WTC11 (cell line): ENCODE measurements at regions not wholly inside any gene's neighbourhood (a gene's known extent, or its start where the extent isn't known, plus 50 kb on each side); places are given as distances from the start of the nearest gene placed in this dataset.

Experiments used
- ATAC-seq: fragments of 200-7000 bp; cut with Tn5 transposase; 2 replicates; pipeline ENCODE4 v1.10.0; 2021; ENCODE audit warnings: mild to moderate bottlenecking, moderate library complexity
- CTCF ChIA-PET: fragments of 300-600 bp; sonication (Branson Sonifier 250); formaldehyde crosslinking; loops from one replicate; lab custom pipeline; 2021; ENCODE audit warnings: antibody characterized with exemption; lab: Charles Lee
- POLR2A ChIA-PET: fragments of 350-600 bp; sonication (Branson Sonifier 250); formaldehyde crosslinking; loops from one replicate; lab custom pipeline; 2021; ENCODE audit warnings: antibody characterized with exemption; lab: Charles Lee
- DNase-seq: peaks from one replicate; pipeline ENCODE4 v3.0.0; 2021; ENCODE audit warnings: low spot score
- H3K27ac Mint-ChIP-seq: 2 replicates; pipeline ENCODE4 v1.8.0; 2021; ENCODE audit warnings: mixed read lengths
- H3K27me3 Mint-ChIP-seq: 2 replicates; pipeline ENCODE4 v1.8.0; 2021; ENCODE audit warnings: low read depth, mild to moderate bottlenecking, moderate library complexity, mixed read lengths
- H3K36me3 Mint-ChIP-seq: 2 replicates; pipeline ENCODE4 v1.8.0; 2021; ENCODE audit warnings: mixed read lengths
- H3K4me1 Mint-ChIP-seq: 2 replicates; pipeline ENCODE4 v1.8.0; 2022; ENCODE audit warnings: mixed read lengths
- H3K4me3 Mint-ChIP-seq: 2 replicates; pipeline ENCODE4 v1.8.0; 2021; ENCODE audit warnings: mild to moderate bottlenecking, moderate library complexity, mixed read lengths
- H3K9me3 Mint-ChIP-seq: 2 replicates; pipeline ENCODE4 v1.8.0; 2021; ENCODE audit warnings: mixed read lengths
- AR ChIP-seq: fragments of 250-450 bp; sonication (Bioruptor Pico); IDR thresholded peaks from 2 replicates; pipeline ENCODE4 v1.9.0; 2021; ENCODE audit warnings: mild to moderate bottlenecking
- CREM ChIP-seq: sonication (generic); formaldehyde crosslinking; IDR thresholded peaks from 2 replicates; pipeline ENCODE4 v1.8.1; 2022; ENCODE audit warnings: mild to moderate bottlenecking, missing genetic modification reagents, moderate library complexity
- E2F1 ChIP-seq: sonication (generic); formaldehyde crosslinking; IDR thresholded peaks from 2 replicates; pipeline ENCODE4 v1.8.0; 2022; ENCODE audit warnings: mild to moderate bottlenecking, missing genetic modification reagents
- ERG ChIP-seq: fragments of 250-450 bp; sonication (Bioruptor Pico); IDR thresholded peaks from 2 replicates; pipeline ENCODE4 v1.8.0; 2021; ENCODE audit warnings: mild to moderate bottlenecking
- ETV6 ChIP-seq: sonication (generic); formaldehyde crosslinking; IDR thresholded peaks from 2 replicates; pipeline ENCODE4 v1.8.1; 2022; ENCODE audit warnings: mild to moderate bottlenecking, missing genetic modification reagents
- FOXP1 ChIP-seq: sonication (generic); formaldehyde crosslinking; IDR thresholded peaks from 2 replicates; pipeline ENCODE4 v1.8.0; 2022; ENCODE audit warnings: missing genetic modification reagents, mild to moderate bottlenecking, moderate library complexity, borderline replicate concordance
- FOXP4 ChIP-seq: sonication (generic); formaldehyde crosslinking; IDR thresholded peaks from 2 replicates; pipeline ENCODE4 v1.8.0; 2022; ENCODE audit warnings: mild to moderate bottlenecking, missing genetic modification reagents
- GTF2I ChIP-seq: fragments of 250-450 bp; sonication (Bioruptor Pico); conservative IDR thresholded peaks from 2 replicates; pipeline ENCODE4 v1.4.0; 2021; ENCODE audit warnings: mild to moderate bottlenecking
- IRF2 ChIP-seq: sonication (generic); formaldehyde crosslinking; IDR thresholded peaks from 2 replicates; pipeline ENCODE4 v1.8.0; 2022; ENCODE audit warnings: low read depth, missing genetic modification reagents, borderline replicate concordance
- MAX ChIP-seq: sonication (generic); formaldehyde crosslinking; IDR thresholded peaks from 2 replicates; pipeline ENCODE4 v1.8.0; 2022; ENCODE audit warnings: mild to moderate bottlenecking, missing genetic modification reagents
- PRRX2 ChIP-seq: fragments of 250-450 bp; sonication (Bioruptor Pico); IDR thresholded peaks from 2 replicates; pipeline ENCODE4 v1.8.0; 2021; ENCODE audit warnings: mild to moderate bottlenecking
- RELA ChIP-seq: sonication (generic); formaldehyde crosslinking; IDR thresholded peaks from 2 replicates; pipeline ENCODE4 v1.8.1; 2022; ENCODE audit warnings: missing genetic modification reagents, mild to moderate bottlenecking, borderline replicate concordance
- TEAD4 ChIP-seq: sonication (generic); formaldehyde crosslinking; IDR thresholded peaks from 2 replicates; pipeline ENCODE4 v1.8.0; 2022; ENCODE audit warnings: mild to moderate bottlenecking, missing genetic modification reagents
- TP53 ChIP-seq: sonication (generic); formaldehyde crosslinking; IDR thresholded peaks from 2 replicates; pipeline ENCODE4 v1.8.1; 2023; ENCODE audit warnings: mild to moderate bottlenecking, missing genetic modification reagents
- ZBTB43 ChIP-seq: sonication (generic); formaldehyde crosslinking; IDR thresholded peaks from 2 replicates; pipeline ENCODE4 v1.8.1; 2023; ENCODE audit warnings: mild to moderate bottlenecking, missing genetic modification reagents
- ZNF138 ChIP-seq: sonication (generic); formaldehyde crosslinking; conservative IDR thresholded peaks from 2 replicates; pipeline ENCODE4 v1.8.1; 2022; ENCODE audit warnings: mild to moderate bottlenecking, moderate library complexity, missing genetic modification reagents
- ZNF219 ChIP-seq: sonication (generic); formaldehyde crosslinking; IDR thresholded peaks from 2 replicates; pipeline ENCODE4 v1.8.0; 2023; ENCODE audit warnings: missing genetic modification reagents, mild to moderate bottlenecking, borderline replicate concordance
- ZNF263 ChIP-seq: sonication (generic); formaldehyde crosslinking; IDR thresholded peaks from 2 replicates; pipeline ENCODE4 v1.8.1; 2022; ENCODE audit warnings: low read depth, mild to moderate bottlenecking, moderate library complexity, missing genetic modification reagents
- TF ChIP-seq, protein P1 (sequence below): sonication (generic); formaldehyde crosslinking; IDR thresholded peaks from 2 replicates; pipeline ENCODE4 v1.8.0; 2022; ENCODE audit warnings: mild to moderate bottlenecking, missing genetic modification reagents

DNA sequence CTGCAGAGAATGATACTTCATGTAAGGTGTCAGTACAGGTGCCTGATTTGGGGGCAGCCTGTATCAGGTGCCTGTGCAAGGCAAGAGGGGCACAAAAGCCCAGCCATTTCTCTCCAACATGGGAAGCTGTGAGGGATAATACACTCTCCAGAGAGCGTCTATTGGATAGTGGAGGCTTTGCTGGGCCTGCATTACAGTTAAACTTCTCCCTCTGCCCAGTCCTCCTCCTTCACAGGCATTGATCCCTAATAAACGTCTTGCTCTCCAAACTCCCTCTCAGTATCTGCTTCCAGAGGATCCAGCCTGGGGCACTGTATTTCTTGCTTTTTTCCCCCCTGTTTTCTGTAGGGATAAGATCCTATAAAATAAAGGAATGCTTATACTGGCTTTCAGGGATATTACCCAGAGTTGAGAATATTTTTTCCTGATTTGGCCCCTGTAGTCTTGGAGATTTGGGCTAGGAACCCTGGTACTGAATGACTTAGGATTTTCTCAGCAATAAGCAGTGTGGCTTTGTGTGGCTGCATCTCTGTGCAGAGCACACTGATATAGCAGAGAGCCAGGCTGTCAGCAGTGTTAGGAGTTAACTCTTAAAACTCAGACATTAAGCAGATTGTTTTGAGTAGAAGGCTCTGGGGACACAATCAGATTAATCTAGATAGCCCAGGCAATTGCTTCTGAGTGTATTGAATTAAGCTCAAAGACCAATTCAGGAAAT is 330.6 kb downstream of the CYRIA start:
- Mint-ChIP-seq H3K27me3 (no peaks in the 10 kb centered on the region), H3K4me1 (peaks cover 28% of the 10 kb centered on the region), H3K36me3 (no peaks in the 10 kb centered on the region), H3K27ac (no peak overlapping the region), H3K4me3 (no peak overlapping the region), H3K9me3 (peaks cover 16% of the 10 kb centered on the region)
- ChIA-PET POLR2A (no interaction called here), CTCF (interaction anchor here (0.7 kb wide), 1 partner anchor 53 kb away, joined by 3 read pairs; no protein-coding TSS in a partner anchor)
- DNase-seq (no peak), ATAC-seq (no peak; the same call in 1 of the 2 replicates)
- TF ChIP-seq ZBTB43 (CRISPR knock-in tag) (no peak), FOXP1 (no peak), IRF2 (CRISPR knock-in tag) (no peak), MAX (CRISPR knock-in tag) (no peak), ZNF138 (CRISPR knock-in tag) (no peak), CREM (CRISPR knock-in tag) (no peak)

- H3K4me1 Mint-ChIP-seq = peaks cover 35% of the 10 kb centered on the region
- H3K27ac Mint-ChIP-seq = no peak overlapping the region
- peaks cover 7% of the 10 kb centered on the region; the same call in 1 of the 2 replicates for H3K27me3 Mint-ChIP-seq
- TF ChIP-seq ETV6 (CRISPR knock-in tag) = no peak
- no peak for TF ChIP-seq E2F1 (CRISPR knock-in tag)
- no peak for TF ChIP-seq FOXP1
- TF ChIP-seq ZNF263 = no peak
- TF ChIP-seq, protein P1, sequence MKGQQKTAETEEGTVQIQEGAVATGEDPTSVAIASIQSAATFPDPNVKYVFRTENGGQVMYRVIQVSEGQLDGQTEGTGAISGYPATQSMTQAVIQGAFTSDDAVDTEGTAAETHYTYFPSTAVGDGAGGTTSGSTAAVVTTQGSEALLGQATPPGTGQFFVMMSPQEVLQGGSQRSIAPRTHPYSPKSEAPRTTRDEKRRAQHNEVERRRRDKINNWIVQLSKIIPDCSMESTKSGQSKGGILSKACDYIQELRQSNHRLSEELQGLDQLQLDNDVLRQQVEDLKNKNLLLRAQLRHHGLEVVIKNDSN (CRISPR knock-in tag) = no peak
- no peak for TF ChIP-seq TP53
- no peak for TF ChIP-seq ERG (CRISPR knock-in tag)
- TF ChIP-seq GTF2I (CRISPR knock-in tag) = no peak
- TF ChIP-seq, all 79 proteins: peak for 0
- H3K36me3 Mint-ChIP-seq = no peaks in the 10 kb centered on the region
- no peak for ATAC-seq
- ChIA-PET POLR2A (no interaction called here), CTCF (no interaction called here)
- peaks cover 10% of the 10 kb centered on the region for H3K9me3 Mint-ChIP-seq
- H3K4me3 Mint-ChIP-seq = no peak overlapping the region
- no peak for DNase-seq
Observed at GRCh38 chr2:16334366-16334765, 331.3 kb downstream of the CYRIA start.

- no peak overlapping the region for H3K4me3 Mint-ChIP-seq
- ATAC-seq = no peak
- ChIA-PET CTCF (interaction anchor here (0.6 kb wide), 2 partner anchors 39 to 75 kb away, joined by 3 to 4 read pairs; no protein-coding TSS in a partner anchor), POLR2A (no interaction called here)
- peaks cover 12% of the 10 kb centered on the region for H3K27me3 Mint-ChIP-seq
- H3K9me3 Mint-ChIP-seq = peaks cover 5% of the 10 kb centered on the region
- no peak for TF ChIP-seq TEAD4 (CRISPR knock-in tag)
- no peak for TF ChIP-seq PRRX2 (CRISPR knock-in tag)
- no peak for TF ChIP-seq ZNF219 (CRISPR knock-in tag)
- TF ChIP-seq FOXP4 (CRISPR knock-in tag) = no peak
- TF ChIP-seq RELA (CRISPR knock-in tag) = no peak
- no peak for TF ChIP-seq FOXP1
- TF ChIP-seq AR = no peak
- DNase-seq = no peak
- no peaks in the 10 kb centered on the region for H3K36me3 Mint-ChIP-seq
- H3K4me1 Mint-ChIP-seq = peaks cover 42% of the 10 kb centered on the region
- H3K27ac Mint-ChIP-seq = no peak overlapping the region
Observed at GRCh38 chr2:16333681-16334080, 332.0 kb downstream of the CYRIA start.
